ENCODE measurements at regions not wholly inside any gene's neighbourhood (a gene's known extent, or its start where the extent isn't known, plus 50 kb on each side); places are given as distances from the start of the nearest gene placed in this dataset.

GRCh38 chr4:71262161-71262560, 76.7 kb upstream of the SLC4A4 start (continued):
- no peak for TF ChIP-seq ATF3 (IDR thresholded peaks at IDR 0.05; ENCODE audit: insufficient read depth, low read depth, low read length)
- TF ChIP-seq JUND (IDR thresholded peaks at IDR 0.05; ENCODE audit: low read length), result no peak
- no peak for TF ChIP-seq CHD1 (IDR thresholded peaks at IDR 0.05; ENCODE audit: low read depth, low read length)
- no peak for TF ChIP-seq KDM5A (IDR thresholded peaks at IDR 0.05; ENCODE audit: low read length)
